ENCODE measurements at regions not wholly inside any gene's neighbourhood (a gene's known extent, or its start where the extent isn't known, plus 50 kb on each side); places are given as distances from the start of the nearest gene placed in this dataset.

- no peak for DNase-seq (ENCODE audit: low read depth in 2 of 3, low spot score in 1 of 3)
Observed at GRCh38 chr10:83357004-83357403, 782.3 kb upstream of the GHITM start.

DNA sequence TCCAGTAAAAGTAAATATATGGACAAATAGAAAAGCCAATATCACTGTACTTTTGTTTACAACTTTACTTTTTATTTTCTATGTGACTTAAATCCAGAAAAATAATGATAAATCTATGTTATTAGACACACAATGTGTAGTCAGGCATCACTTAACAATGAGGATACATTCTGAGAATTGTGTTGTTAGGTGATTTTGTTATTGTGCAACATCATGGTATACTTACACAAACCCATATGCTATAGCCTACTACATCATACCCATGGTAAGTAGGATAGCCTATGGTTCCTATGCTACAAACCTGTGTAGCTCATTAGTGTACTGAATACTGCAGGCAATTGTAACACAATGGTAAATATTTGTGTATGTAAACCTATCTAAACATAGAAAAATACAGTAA, 781.7 kb upstream of the GHITM start:
- DNase-seq (ENCODE audit: low read depth in 2 of 3, low spot score in 1 of 3), result no peak

DNA sequence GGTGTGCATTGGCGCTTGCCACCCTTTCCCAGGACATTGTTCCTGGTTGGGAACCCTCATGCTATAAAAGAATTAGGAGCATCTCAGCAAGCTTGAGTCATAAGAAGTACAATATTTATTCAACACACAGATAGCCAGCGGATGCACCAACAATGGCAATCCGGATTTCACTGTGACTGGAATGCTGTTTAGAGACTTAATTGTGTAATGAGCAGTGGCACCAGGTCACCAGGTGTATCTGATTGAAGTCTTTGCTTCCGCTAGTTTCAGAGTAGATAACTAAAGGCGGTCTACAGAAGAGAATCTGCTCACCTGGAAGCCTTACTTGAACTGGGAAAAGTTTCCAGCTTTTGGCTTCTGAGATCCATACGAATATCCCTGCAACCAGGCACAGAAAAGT, 772.3 kb upstream of the GHITM start:
- no peak for DNase-seq (ENCODE audit: low read depth in 2 of 3, low spot score in 1 of 3)

GRCh38 chr10:83371696-83372490, 767.4 kb upstream of the GHITM start:
- no peak for DNase-seq (ENCODE audit: low read depth in 2 of 3, low spot score in 1 of 3)

- no peak for DNase-seq (ENCODE audit: low read depth in 2 of 3, low spot score in 1 of 3)
Observed at GRCh38 chr10:83372646-83373045, 766.7 kb upstream of the GHITM start.

DNA sequence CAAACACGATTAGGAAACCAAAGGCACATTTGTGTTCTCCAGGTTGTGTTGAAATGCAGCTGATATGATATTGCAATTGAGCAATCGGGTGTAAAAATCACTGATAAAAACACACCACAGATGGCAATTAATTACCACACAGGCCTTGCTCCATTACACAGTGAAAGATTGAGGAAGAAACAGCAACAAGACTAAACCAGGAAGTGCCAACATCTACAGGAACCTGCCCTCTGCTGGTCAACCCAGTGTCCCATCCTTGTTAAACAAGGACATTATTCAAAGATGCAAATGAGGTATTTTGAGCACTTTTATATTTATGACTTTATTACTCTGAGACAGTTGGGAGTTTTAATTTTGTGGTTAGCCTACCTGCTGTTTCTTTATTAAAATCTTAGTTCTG, 765.6 kb upstream of the GHITM start:
- DNase-seq (ENCODE audit: low read depth in 2 of 3, low spot score in 1 of 3), result no peak

DNA sequence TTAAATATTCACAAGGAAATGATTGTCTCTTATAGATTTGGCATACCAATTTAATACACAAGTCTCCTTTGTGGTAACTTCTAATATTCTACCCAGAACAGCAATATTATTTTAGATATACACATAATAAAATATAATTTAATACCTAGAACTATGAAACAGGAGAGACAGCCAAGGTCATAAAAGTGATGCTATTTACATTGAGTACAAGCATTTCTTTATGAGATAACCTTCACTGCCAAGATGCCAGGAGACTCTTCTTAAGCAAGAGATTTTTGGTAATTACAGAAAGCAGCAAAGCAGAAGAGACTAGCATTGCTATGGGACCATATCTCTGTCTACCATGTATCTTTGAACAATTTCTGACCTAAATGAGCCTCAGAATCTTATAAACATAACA, 764.6 kb upstream of the GHITM start:
- DNase-seq (ENCODE audit: low read depth in 2 of 3, low spot score in 1 of 3), result no peak

- no peak for DNase-seq (ENCODE audit: low read depth in 2 of 3, low spot score in 1 of 3)
Observed at GRCh38 chr10:83375274-83375673, 764.0 kb upstream of the GHITM start.

GRCh38 chr10:83397806-83398205, 741.5 kb upstream of the GHITM start:
- DNase-seq (ENCODE audit: low read depth in 2 of 3, low spot score in 1 of 3), result no peak

- no peak for DNase-seq (ENCODE audit: low read depth in 2 of 3, low spot score in 1 of 3)
Observed at GRCh38 chr10:83410570-83410969, 728.7 kb upstream of the GHITM start.

- no peak for DNase-seq (ENCODE audit: low read depth in 2 of 3, low spot score in 1 of 3)
Observed at GRCh38 chr10:83425306-83425705, 714.0 kb upstream of the GHITM start.

GRCh38 chr10:83427101-83427500, 712.2 kb upstream of the GHITM start:
- no peak for DNase-seq (ENCODE audit: low read depth in 2 of 3, low spot score in 1 of 3)

GRCh38 chr10:83432261-83433045, 706.9 kb upstream of the GHITM start:
- no peak for DNase-seq (ENCODE audit: low read depth in 2 of 3, low spot score in 1 of 3)

GRCh38 chr10:83433705-83434104, 705.6 kb upstream of the GHITM start:
- DNase-seq (ENCODE audit: low read depth in 2 of 3, low spot score in 1 of 3), result no peak

DNA sequence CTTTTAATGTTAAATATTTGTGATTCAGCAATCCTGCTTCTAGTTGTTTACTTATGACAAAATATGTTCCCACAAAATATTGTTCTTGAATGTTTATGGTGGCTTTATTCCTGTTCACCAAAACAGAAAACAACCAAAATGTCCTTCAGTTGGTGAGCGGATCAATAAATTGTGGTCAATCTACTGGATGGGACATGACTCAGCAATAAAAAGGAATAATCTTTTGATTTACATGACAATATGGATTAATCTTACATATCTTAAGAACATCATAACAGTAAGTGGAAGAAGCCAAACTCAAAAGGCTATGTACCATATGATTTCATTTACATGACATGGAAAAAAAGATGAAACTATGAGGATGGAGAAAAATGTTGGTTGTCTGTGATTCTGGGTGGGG, 691.3 kb upstream of the GHITM start:
- DNase-seq (ENCODE audit: low read depth in 2 of 3, low spot score in 1 of 3), result no peak

GRCh38 chr10:83458611-83459010, 680.7 kb upstream of the GHITM start:
- no peak for DNase-seq (ENCODE audit: low read depth in 2 of 3, low spot score in 1 of 3)

- DNase-seq (ENCODE audit: low read depth in 2 of 3, low spot score in 1 of 3), result no peak
Observed at GRCh38 chr10:83459124-83459523, 680.2 kb upstream of the GHITM start.

DNA sequence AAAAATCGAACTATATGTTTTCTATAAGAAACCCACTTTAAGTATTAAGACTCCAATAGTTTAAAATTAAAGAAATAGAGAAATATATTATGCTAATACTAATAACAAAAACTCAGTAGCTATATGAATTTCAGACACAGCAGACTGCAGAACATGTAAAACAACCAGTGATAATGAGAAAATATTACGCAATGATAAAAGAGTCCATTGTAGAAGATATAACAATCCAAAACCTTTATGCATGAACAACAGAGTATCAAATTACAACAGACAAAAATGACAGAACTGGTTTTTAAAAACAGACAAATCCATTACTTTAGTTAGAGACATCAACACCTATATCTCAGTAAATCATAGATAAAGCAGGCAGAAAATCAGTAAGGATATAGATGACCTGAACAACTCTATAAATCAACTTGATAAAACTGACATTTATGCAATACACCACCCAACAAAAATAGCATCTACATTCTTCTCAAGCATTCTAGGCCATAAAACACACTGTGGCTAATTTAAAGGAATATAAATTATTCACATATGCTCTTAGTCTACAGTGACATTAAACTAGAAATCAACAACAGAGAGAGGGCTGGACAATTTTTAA, 669.5 kb upstream of the GHITM start:
- no peak for DNase-seq (ENCODE audit: low read depth in 2 of 3, low spot score in 1 of 3)

DNA sequence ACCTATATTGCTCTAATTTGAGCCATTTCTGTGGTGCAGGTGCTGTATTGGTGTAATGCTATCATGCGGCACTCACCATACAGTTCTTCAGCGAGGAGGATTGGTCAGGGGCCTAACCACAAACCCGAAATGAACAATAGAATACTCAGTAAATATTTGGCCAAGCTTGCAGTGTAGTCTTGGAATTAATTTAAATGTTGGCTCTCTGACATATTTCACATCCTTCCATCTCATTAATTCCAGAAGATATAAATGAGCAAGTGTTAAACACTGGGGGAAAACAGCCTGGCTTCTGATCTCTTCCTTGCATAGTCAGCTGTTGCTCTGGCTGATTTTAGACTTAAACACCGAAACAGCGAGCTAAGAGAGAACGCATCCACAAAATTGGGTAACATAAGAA, 663.1 kb upstream of the GHITM start:
- DNase-seq (ENCODE audit: low read depth in 2 of 3, low spot score in 1 of 3), result no peak

DNA sequence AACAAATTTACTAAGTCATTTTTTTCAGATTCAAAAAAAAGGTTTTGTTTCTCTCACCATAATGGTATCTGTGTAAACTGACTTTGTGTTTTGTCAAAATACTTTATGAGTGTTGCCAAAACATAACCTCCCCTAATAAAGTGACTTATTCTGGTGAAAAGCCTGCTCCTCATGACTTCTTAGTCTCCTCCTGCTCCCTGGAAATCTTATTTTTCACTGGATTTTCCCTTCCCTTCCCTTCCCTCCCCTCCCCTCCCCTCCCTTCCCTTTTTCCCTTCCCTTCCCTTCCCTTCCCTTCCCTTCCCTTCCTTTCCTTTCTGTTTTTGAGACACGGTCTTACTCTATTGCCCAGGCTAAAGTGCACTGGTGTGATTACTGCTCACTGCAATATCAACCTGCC, 650.1 kb upstream of the GHITM start:
- DNase-seq (ENCODE audit: low read depth in 2 of 3, low spot score in 1 of 3), result no peak

- DNase-seq (ENCODE audit: low read depth in 2 of 3, low spot score in 1 of 3), result no peak
Observed at GRCh38 chr10:83492004-83492403, 647.3 kb upstream of the GHITM start.

DNA sequence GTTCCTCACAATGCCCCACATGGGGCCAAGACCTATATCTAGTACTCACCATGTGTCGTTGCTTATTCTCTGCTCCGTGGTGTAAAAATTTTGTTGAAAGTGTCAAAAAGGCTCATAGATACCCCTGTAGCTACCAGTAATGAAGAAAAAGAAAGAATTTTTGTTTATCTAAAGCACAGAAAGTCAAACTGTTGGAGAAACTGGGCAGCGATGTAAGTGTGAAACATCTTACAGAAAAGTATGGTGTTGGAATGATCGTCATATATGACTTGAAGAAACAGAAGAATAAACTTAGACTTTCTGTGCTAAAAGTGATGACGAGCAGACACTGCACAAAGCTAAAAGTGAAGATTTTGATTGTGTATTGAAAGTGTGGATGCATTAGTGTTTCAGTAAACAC, 626.6 kb upstream of the GHITM start:
- no peak for DNase-seq (ENCODE audit: low read depth in 2 of 3, low spot score in 1 of 3)

All from stimulated activated CD4-positive, alpha-beta T cell treated with anti-CD3 and anti-CD28 coated beads, Interleukin-12 subunit alpha, Interleukin-12 subunit beta, amount 100 ng/mL, for 48 hours (primary cell).